Type B pancreatic cell (in vitro differentiated cells): ENCODE measurements at regions not wholly inside any gene's neighbourhood (a gene's known extent, or its start where the extent isn't known, plus 50 kb on each side); places are given as distances from the start of the nearest gene placed in this dataset.

Experiments used
- DNase-seq: peaks from one replicate; pipeline ENCODE4 v3.0.0; 2021; ENCODE audit warnings: mixed read lengths; ENCODE audit not compliant: unreplicated experiment; ENCODE audit errors: extremely low spot score
- H3K27ac Mint-ChIP-seq: 2 replicates; pipeline ENCODE4 v1.8.0; 2021; ENCODE audit warnings: mild to moderate bottlenecking, mixed read lengths
- H3K27me3 Mint-ChIP-seq: 2 replicates; pipeline ENCODE4 v1.8.0; 2021; ENCODE audit warnings: mixed read lengths
- H3K36me3 Mint-ChIP-seq: 2 replicates; pipeline ENCODE4 v1.8.0; 2021; ENCODE audit warnings: mixed read lengths
- H3K4me1 Mint-ChIP-seq: one replicate; pipeline ENCODE4 v1.8.0; 2021; ENCODE audit warnings: mixed read lengths; ENCODE audit not compliant: unreplicated experiment
- H3K4me3 Mint-ChIP-seq: 2 replicates; pipeline ENCODE4 v1.8.0; 2021; ENCODE audit warnings: mild to moderate bottlenecking, mixed read lengths
- H3K9me3 Mint-ChIP-seq: 2 replicates; pipeline ENCODE4 v1.8.0; 2021; ENCODE audit warnings: mixed read lengths
- CTCF ChIP-seq: fragments of 200-600 bp; sonication (generic); conservative IDR thresholded peaks from 2 replicates; pipeline ENCODE4 v1.5.0; 2021; ENCODE audit warnings: antibody characterized with exemption, mild to moderate bottlenecking

- DNase-seq: peak; percentile 37
- TF ChIP-seq CTCF: no peak
- Mint-ChIP-seq H3K27ac (no peak overlapping the region), H3K36me3 (no peaks in the 10 kb centered on the region), H3K9me3 (no peaks in the 10 kb centered on the region), H3K4me3 (no peak overlapping the region), H3K27me3 (peaks cover 52% of the 10 kb centered on the region), H3K4me1 (peaks cover 7% of the 10 kb centered on the region)
Measured at GRCh38 chr19:30214651-30215051, 157.5 kb upstream of the ZNF536 start.

- Mint-ChIP-seq H3K27ac (no peak overlapping the region), H3K36me3 (no peaks in the 10 kb centered on the region), H3K27me3 (peaks cover 56% of the 10 kb centered on the region), H3K9me3 (no peaks in the 10 kb centered on the region), H3K4me1 (peaks cover 5% of the 10 kb centered on the region), H3K4me3 (no peak overlapping the region)
- TF ChIP-seq CTCF: no peak
- no peak for DNase-seq
Measured at GRCh38 chr19:30215248-30215647, 156.9 kb upstream of the ZNF536 start.

GRCh38 chr19:30216453-30216852, 155.7 kb upstream of the ZNF536 start:
- no peak overlapping the region for H3K4me3 Mint-ChIP-seq
- no peaks in the 10 kb centered on the region for H3K9me3 Mint-ChIP-seq
- no peaks in the 10 kb centered on the region for H3K36me3 Mint-ChIP-seq
- TF ChIP-seq CTCF: no peak
- no peak for DNase-seq
- peaks cover 67% of the 10 kb centered on the region for H3K27me3 Mint-ChIP-seq
- H3K4me1 Mint-ChIP-seq: peaks cover 5% of the 10 kb centered on the region
- no peak overlapping the region for H3K27ac Mint-ChIP-seq

- H3K36me3 Mint-ChIP-seq: no peaks in the 10 kb centered on the region
- TF ChIP-seq CTCF: no peak
- H3K27me3 Mint-ChIP-seq: peaks cover 68% of the 10 kb centered on the region
- H3K4me3 Mint-ChIP-seq: no peak overlapping the region
- peaks cover 5% of the 10 kb centered on the region for H3K4me1 Mint-ChIP-seq
- DNase-seq: no peak
- no peak overlapping the region for H3K27ac Mint-ChIP-seq
- H3K9me3 Mint-ChIP-seq: no peaks in the 10 kb centered on the region
Measured at GRCh38 chr19:30217461-30217860, 154.7 kb upstream of the ZNF536 start.

- Mint-ChIP-seq H3K4me1 (peaks cover 8% of the 10 kb centered on the region), H3K36me3 (no peaks in the 10 kb centered on the region), H3K9me3 (no peaks in the 10 kb centered on the region), H3K4me3 (no peak overlapping the region), H3K27me3 (peaks cover 77% of the 10 kb centered on the region), H3K27ac (no peak overlapping the region)
- no peak for DNase-seq
- no peak for TF ChIP-seq CTCF
Measured at GRCh38 chr19:30219702-30220101, 152.5 kb upstream of the ZNF536 start.

- Mint-ChIP-seq H3K4me1 (peaks cover 11% of the 10 kb centered on the region), H3K27ac (no peak overlapping the region), H3K36me3 (no peaks in the 10 kb centered on the region), H3K27me3 (peaks cover 75% of the 10 kb centered on the region), H3K9me3 (no peaks in the 10 kb centered on the region), H3K4me3 (no peak overlapping the region)
- no peak for TF ChIP-seq CTCF
- DNase-seq: no peak
Measured at GRCh38 chr19:30221176-30221575, 151.0 kb upstream of the ZNF536 start.
